Stimulated activated effector memory CD8-positive, alpha-beta T cell treated with anti-CD3 and anti-CD28 coated beads, Interleukin-12 subunit alpha, Interleukin-12 subunit beta, amount 100 ng/mL, for 72 hours (primary cell): ENCODE measurements at regions not wholly inside any gene's neighbourhood (a gene's known extent, or its start where the extent isn't known, plus 50 kb on each side); places are given as distances from the start of the nearest gene placed in this dataset.
A peak's percentile ranks its signal among the peaks of the same experiment; 100 is the strongest.
"Not testable (repeated sequence)": the region's sequence is repeated elsewhere in the genome, so short reads cannot be mapped to it uniquely, and the experiment has no call there.

Source experiments
- ATAC-seq: fragments of 150-1000 bp; cut with Tn5 transposase; 2 replicates; pipeline ENCODE4 v1.10.0; 2021
- DNase-seq, 2 donors: peaks; one replicate each; pipeline ENCODE4 v3.0.0; 2021 to 2022; ENCODE audit warnings: low spot score in 2 of 2
- H3K27ac Mint-ChIP-seq: one replicate; pipeline ENCODE4 v1.8.0; 2022; ENCODE audit warnings: mild to moderate bottlenecking, mixed read lengths
- H3K36me3 Mint-ChIP-seq: one replicate; pipeline ENCODE4 v1.8.0; 2022; ENCODE audit warnings: mild to moderate bottlenecking, mixed read lengths
- H3K4me1 Mint-ChIP-seq: one replicate; pipeline ENCODE4 v1.8.0; 2022; ENCODE audit warnings: mixed read lengths
- H3K4me3 Mint-ChIP-seq: one replicate; pipeline ENCODE4 v1.8.0; 2022; ENCODE audit warnings: mild to moderate bottlenecking, mixed read lengths
- H3K9me3 Mint-ChIP-seq: one replicate; pipeline ENCODE4 v1.8.0; 2022; ENCODE audit warnings: mixed read lengths

- no peak overlapping the region for H3K4me3 Mint-ChIP-seq
- H3K4me1 Mint-ChIP-seq: peaks cover 15% of the 10 kb centered on the region
- ATAC-seq (no peak), DNase-seq (no peak)
- H3K9me3 Mint-ChIP-seq: no peaks in the 10 kb centered on the region
- H3K27ac Mint-ChIP-seq: no peak overlapping the region
- H3K36me3 Mint-ChIP-seq: no peaks in the 10 kb centered on the region
Measured at GRCh38 chr13:111064661-111065060, 50.4 kb upstream of the ARHGEF7 start.

GRCh38 chr13:111062966-111063365 is 52.1 kb upstream of the ARHGEF7 start:
- no peak for DNase-seq
- Mint-ChIP-seq H3K9me3 (no peaks in the 10 kb centered on the region), H3K36me3 (no peaks in the 10 kb centered on the region), H3K4me1 (peaks cover 15% of the 10 kb centered on the region), H3K4me3 (no peak overlapping the region), H3K27ac (no peak overlapping the region)
- ATAC-seq: no peak

GRCh38 chr13:111062305-111062704 is 52.8 kb upstream of the ARHGEF7 start:
- ATAC-seq: no peak
- H3K9me3 Mint-ChIP-seq: no peaks in the 10 kb centered on the region
- no peaks in the 10 kb centered on the region for H3K36me3 Mint-ChIP-seq
- no peak overlapping the region for H3K4me3 Mint-ChIP-seq
- no peak overlapping the region for H3K27ac Mint-ChIP-seq
- no peak for DNase-seq
- peaks cover 15% of the 10 kb centered on the region for H3K4me1 Mint-ChIP-seq

GRCh38 chr13:111061358-111062045 is 53.6 kb upstream of the ARHGEF7 start:
- no peaks in the 10 kb centered on the region for H3K36me3 Mint-ChIP-seq
- no peak overlapping the region for H3K4me3 Mint-ChIP-seq
- no peaks in the 10 kb centered on the region for H3K9me3 Mint-ChIP-seq
- no peak for ATAC-seq
- DNase-seq: no peak
- H3K27ac Mint-ChIP-seq: no peak overlapping the region
- H3K4me1 Mint-ChIP-seq: peaks cover 13% of the 10 kb centered on the region

GRCh38 chr13:111060237-111060919 is 54.7 kb upstream of the ARHGEF7 start:
- Mint-ChIP-seq H3K9me3 (no peaks in the 10 kb centered on the region), H3K36me3 (no peaks in the 10 kb centered on the region), H3K4me1 (peaks cover 9% of the 10 kb centered on the region), H3K4me3 (no peak overlapping the region), H3K27ac (no peak overlapping the region)
- ATAC-seq (no peak), DNase-seq (no peak)

- no peak overlapping the region for H3K27ac Mint-ChIP-seq
- H3K36me3 Mint-ChIP-seq: no peaks in the 10 kb centered on the region
- no peak overlapping the region for H3K4me3 Mint-ChIP-seq
- H3K9me3 Mint-ChIP-seq: no peaks in the 10 kb centered on the region
- peaks cover 9% of the 10 kb centered on the region for H3K4me1 Mint-ChIP-seq
- ATAC-seq (no peak), DNase-seq (no peak)
Measured at GRCh38 chr13:111058796-111059506, 56.2 kb upstream of the ARHGEF7 start.

- H3K36me3 Mint-ChIP-seq, DNase-seq, ATAC-seq, H3K27ac Mint-ChIP-seq, H3K4me1 Mint-ChIP-seq, H3K4me3 Mint-ChIP-seq, H3K9me3 Mint-ChIP-seq: not testable (repeated sequence)
Measured at GRCh38 chr13:111058339-111058738, 56.8 kb upstream of the ARHGEF7 start.

- H3K9me3 Mint-ChIP-seq, H3K27ac Mint-ChIP-seq, H3K36me3 Mint-ChIP-seq, H3K4me3 Mint-ChIP-seq, H3K4me1 Mint-ChIP-seq, DNase-seq, ATAC-seq: not testable (repeated sequence)
Measured at GRCh38 chr13:111051726-111052232, 63.3 kb upstream of the ARHGEF7 start.

GRCh38 chr13:111051041-111051725 is 63.9 kb upstream of the ARHGEF7 start:
- Mint-ChIP-seq H3K4me3 (no peak overlapping the region), H3K4me1 (peaks cover 8% of the 10 kb centered on the region), H3K36me3 (no peaks in the 10 kb centered on the region), H3K9me3 (no peaks in the 10 kb centered on the region), H3K27ac (no peak overlapping the region)
- ATAC-seq (peak; percentile 13), DNase-seq (peak in 1 of 2 donors; percentile 7)

- no peak for ATAC-seq
- no peak overlapping the region for H3K27ac Mint-ChIP-seq
- no peak overlapping the region for H3K4me3 Mint-ChIP-seq
- no peaks in the 10 kb centered on the region for H3K9me3 Mint-ChIP-seq
- no peak for DNase-seq
- peaks cover 8% of the 10 kb centered on the region for H3K4me1 Mint-ChIP-seq
- H3K36me3 Mint-ChIP-seq: no peaks in the 10 kb centered on the region
Measured at GRCh38 chr13:111050539-111050879, 64.6 kb upstream of the ARHGEF7 start.

GRCh38 chr13:111049791-111050538 is 65.1 kb upstream of the ARHGEF7 start:
- DNase-seq (peak in 1 of 2 donors; percentile 40), ATAC-seq (no peak)
- Mint-ChIP-seq H3K9me3 (no peaks in the 10 kb centered on the region), H3K27ac (no peak overlapping the region), H3K4me1 (peaks cover 8% of the 10 kb centered on the region), H3K4me3 (no peak overlapping the region), H3K36me3 (no peaks in the 10 kb centered on the region)

GRCh38 chr13:111048387-111048786 is 66.7 kb upstream of the ARHGEF7 start:
- Mint-ChIP-seq H3K4me3 (no peak overlapping the region), H3K27ac (no peak overlapping the region), H3K4me1 (peaks cover 17% of the 10 kb centered on the region), H3K9me3 (no peaks in the 10 kb centered on the region), H3K36me3 (no peaks in the 10 kb centered on the region)
- ATAC-seq: no peak
- DNase-seq: no peak

- H3K4me3 Mint-ChIP-seq: no peak overlapping the region
- peaks cover 19% of the 10 kb centered on the region for H3K4me1 Mint-ChIP-seq
- no peak overlapping the region for H3K27ac Mint-ChIP-seq
- H3K9me3 Mint-ChIP-seq: no peaks in the 10 kb centered on the region
- DNase-seq (no peak), ATAC-seq (no peak)
- no peaks in the 10 kb centered on the region for H3K36me3 Mint-ChIP-seq
Measured at GRCh38 chr13:111047326-111047725, 67.8 kb upstream of the ARHGEF7 start.

- ATAC-seq: peak; percentile 40
- Mint-ChIP-seq H3K36me3 (no peaks in the 10 kb centered on the region), H3K4me3 (no peak overlapping the region), H3K4me1 (peaks cover 19% of the 10 kb centered on the region), H3K27ac (no peak overlapping the region), H3K9me3 (no peaks in the 10 kb centered on the region)
- no peak for DNase-seq
Measured at GRCh38 chr13:111046590-111047141, 68.4 kb upstream of the ARHGEF7 start.
